GM21367 (cell line): ENCODE measurements at regions not wholly inside any gene's neighbourhood (a gene's known extent, or its start where the extent isn't known, plus 50 kb on each side); places are given as distances from the start of the nearest gene placed in this dataset.
"Not testable (repeated sequence)": the region's sequence is repeated elsewhere in the genome, so short reads cannot be mapped to it uniquely, and the experiment has no call there.

Experiments used
- ATAC-seq: cut with Tn5 transposase; IDR thresholded peaks from one replicate; pipeline ENCODE4 v1.9.1; 2021; ENCODE audit not compliant: unreplicated experiment

DNA sequence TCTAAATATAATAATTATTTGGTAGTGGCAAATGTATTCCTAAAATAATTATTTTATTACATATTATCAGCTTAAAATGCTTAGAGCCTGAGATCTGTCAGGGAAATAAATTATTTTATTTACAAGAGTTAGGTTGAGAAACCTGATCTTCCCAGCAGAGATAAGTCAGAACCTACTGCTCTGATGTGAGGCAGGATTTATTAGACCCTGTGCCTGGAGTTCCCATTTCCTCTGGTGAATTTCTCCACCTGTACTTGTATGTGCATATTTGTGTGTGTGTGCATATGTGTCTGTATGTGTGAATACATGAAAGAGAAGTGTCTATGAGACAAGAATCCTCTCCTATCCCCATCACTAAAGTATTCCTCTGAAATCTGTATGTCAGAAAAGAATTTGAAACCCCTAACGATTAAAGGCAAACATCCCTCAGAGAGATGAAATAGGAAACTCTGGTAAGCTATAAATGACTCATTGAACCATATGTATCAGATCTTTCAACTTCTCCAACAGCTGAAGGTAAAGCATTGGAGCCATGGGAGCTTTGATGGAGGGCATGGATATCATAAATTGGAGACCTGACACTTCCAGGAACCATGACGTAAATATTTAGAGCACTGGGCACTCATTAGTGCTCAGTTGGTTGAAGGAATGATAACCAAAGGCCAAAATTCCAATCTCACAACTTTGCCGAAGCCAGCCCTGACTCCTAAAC, 190.9 kb downstream of the XPNPEP1 start:
- no peak for ATAC-seq

- not testable (repeated sequence) for ATAC-seq
Observed at GRCh38 chr10:109729895-109730294, 193.4 kb downstream of the XPNPEP1 start.

DNA sequence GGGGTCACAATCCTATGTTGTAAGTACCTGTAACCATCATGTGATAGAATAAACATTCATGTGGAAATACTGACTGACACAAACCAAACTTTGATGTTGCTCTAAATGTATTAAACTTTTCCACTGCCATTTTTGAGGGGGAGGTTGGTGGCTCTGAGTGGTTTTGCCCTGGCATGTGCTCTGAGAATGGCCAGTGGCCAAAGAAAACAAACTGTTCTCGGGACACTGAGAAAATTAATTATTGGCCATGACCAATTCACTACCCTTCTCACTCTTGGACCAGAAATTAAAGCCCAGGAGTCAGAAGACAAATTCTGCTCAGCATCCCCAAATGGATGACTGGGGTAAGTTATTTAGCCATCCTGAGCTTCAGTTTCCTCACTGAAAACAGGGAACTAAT, 195.9 kb downstream of the XPNPEP1 start:
- no peak for ATAC-seq

DNA sequence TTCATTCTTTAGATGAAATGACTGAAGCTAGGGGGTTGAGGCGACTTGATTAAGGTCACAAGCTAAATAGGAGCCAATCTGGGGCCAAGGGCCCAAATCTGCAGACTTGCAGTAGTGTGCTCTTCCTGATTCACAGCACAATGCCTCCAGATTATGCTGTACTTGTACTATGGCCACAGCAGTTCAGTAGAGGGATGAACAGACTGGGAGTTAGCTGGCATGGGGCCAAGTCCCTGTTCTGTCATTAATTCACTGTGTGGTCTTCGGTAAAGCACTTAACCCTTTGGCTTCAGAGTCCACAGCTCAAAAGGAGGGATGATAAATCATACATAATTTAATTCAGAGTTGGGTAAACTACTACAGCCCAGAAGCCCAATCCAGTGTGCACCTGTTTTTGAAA, 196.8 kb downstream of the XPNPEP1 start:
- ATAC-seq = no peak

GRCh38 chr10:109723305-109723704, 200.0 kb downstream of the XPNPEP1 start:
- ATAC-seq = no peak

GRCh38 chr10:109721453-109722064, 201.8 kb downstream of the XPNPEP1 start:
- no peak for ATAC-seq

GRCh38 chr10:109706026-109706560, 217.2 kb downstream of the XPNPEP1 start:
- ATAC-seq = no peak

DNA sequence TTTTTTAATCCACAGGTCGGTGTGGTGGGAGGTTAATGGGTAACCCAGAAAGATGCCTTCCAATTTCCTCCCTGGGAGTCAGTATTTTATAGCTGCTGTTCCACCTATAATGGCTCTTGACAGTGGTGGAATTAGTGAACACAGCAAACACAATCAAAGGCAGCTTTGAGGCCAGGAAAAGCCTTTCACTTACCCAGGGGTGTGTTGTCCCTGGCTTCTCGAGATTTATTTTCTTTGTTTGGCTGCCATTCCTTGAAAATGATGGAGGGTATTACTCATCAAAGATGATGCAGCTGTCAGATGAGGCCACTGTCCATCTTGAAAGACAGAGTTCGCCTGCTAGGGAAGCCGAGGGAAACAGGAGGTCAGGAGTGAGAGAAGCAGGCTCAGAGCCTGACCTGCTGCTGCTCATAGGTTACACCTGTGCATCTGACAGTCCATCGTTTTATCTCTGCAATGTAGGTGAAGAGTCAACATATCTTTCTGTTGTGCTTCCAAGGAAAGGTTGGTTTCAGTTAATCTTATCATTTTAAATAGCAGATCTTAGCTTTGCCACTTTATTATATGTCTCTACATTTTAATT, 221.6 kb downstream of the XPNPEP1 start:
- ATAC-seq = no peak

- ATAC-seq = no peak
Observed at GRCh38 chr10:109698882-109699664, 224.2 kb downstream of the XPNPEP1 start.

DNA sequence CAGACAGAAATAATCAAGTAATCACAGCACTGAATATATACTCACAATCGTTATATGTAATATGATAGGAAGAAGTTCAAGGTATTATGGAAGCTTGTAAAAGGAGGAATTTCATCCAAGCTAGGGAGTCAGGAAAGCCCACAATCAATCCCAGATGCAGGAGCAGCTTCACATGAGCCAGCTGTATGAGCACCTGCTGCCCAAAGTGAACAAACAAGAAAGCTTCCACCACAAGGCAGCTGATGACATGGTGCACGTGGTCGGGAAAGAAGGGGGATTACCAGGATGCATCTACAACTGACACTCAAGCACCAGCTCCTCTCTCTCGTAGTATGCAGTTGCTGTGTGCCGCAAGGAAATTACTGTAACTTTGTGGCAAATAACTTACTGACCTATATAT, 225.2 kb downstream of the XPNPEP1 start:
- no peak for ATAC-seq

DNA sequence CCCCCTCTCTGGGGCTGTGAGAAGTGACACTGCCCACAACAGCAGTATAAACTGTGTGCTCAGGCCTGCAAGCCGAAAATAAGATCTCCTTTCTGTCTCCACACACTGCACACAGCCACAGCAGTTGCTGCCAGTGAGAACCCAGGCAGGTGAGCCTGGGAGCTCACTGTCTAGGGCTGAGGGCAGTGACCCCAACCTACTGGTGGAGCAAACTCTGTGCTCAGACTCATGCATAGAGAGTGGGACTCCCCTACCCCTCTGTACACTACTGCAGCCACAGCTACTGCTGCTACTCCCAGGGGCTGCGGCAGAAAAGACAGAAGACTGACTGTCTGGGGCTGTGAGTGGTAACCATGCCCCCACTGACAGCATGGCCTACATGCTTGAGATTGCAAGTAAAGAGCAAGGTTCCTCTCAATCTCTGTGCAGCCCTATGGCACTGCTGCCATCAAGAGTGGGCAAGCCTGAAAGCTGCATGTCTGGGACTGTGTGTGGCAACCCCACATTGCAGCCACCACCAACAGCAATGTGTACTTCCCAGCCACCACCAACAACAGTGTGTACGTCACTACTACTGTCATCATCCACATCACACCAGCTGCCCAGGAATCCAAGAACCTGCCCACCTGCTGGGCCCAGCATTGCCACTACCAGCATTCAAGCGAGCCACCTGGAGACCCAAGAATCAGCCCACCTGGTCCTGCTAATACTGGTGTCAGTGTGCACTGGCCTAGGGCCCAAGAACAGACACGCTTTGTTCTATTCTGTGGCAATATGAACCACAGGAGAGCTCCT, 226.1 kb downstream of the XPNPEP1 start:
- no peak for ATAC-seq

DNA sequence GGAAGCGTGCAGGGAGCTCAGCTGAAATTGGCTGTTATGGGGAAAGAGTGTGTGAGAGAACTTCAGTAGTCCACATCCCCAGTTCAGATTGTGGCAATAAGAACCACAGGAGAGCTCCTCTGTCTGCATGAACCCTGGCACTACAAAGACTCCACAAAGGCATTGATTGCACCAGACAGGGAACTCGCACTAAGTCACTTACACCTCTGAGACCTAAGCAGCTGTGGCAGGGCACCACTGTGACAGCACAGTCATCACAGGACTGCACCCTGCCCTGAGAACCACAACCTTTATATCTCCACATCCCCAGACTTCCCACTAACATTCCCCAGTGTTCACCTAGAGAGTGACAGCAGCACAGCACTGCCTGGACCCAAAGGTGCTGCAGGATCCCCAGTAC, 226.8 kb downstream of the XPNPEP1 start:
- no peak for ATAC-seq

DNA sequence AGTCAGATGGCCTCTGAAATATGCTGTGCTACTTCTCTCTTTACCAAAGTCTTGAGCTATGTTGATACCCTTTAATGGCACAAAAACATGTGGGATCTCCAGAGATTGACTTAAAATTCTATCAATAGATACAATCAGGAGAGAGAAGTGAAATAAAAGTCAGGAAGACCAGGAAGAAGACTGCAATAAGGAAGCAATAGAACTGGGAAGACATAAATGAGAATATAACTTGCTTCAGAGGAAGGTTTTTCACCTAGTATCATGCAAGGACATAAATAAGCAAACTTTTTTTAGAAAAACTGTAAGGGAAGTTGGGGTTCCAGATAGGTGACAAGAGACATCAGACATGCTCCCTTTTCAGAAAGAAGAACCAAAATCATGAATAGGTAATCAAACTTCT, 227.3 kb downstream of the XPNPEP1 start:
- no peak for ATAC-seq

GRCh38 chr10:109689785-109690184, 233.5 kb downstream of the XPNPEP1 start:
- no peak for ATAC-seq

- ATAC-seq = no peak
Observed at GRCh38 chr10:109679478-109679877, 243.8 kb downstream of the XPNPEP1 start.

DNA sequence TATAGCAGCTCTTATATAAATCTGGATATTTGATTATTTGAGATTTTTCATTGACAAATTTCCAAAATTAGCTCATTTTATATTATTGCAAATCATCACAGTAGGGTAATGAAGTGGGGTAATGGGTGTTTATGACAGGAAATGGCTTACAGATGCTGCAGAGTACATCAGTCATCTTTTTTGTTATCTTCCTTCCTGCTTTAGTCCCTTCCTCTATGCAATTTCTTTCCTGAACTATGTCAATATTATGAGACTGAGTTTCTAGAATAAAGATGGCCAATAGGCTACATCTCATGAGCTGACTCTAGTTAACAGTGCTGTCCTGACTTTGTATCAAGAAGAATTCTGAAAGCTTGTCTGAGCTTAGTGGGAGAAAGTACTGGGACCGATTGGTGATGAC, 244.5 kb downstream of the XPNPEP1 start:
- no peak for ATAC-seq

DNA sequence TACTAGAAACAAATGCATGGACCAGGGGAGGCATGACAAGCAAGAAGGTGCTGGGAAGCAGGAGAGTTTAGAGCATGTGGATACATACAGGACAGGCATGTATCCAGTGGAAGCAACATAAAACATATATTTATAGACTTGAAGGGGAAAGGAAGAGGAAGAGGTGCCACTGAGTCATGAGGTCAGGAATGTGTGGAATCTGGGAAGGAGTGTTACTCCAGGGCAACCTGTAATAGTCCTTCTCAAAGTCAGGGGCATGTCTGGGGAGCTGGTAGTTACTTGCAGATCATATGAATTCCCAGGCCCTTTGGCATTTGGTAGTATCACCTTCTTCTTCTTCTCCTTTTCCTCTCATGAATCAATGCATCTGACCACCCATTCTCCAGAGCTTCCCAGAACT, 246.6 kb downstream of the XPNPEP1 start:
- no peak for ATAC-seq

DNA sequence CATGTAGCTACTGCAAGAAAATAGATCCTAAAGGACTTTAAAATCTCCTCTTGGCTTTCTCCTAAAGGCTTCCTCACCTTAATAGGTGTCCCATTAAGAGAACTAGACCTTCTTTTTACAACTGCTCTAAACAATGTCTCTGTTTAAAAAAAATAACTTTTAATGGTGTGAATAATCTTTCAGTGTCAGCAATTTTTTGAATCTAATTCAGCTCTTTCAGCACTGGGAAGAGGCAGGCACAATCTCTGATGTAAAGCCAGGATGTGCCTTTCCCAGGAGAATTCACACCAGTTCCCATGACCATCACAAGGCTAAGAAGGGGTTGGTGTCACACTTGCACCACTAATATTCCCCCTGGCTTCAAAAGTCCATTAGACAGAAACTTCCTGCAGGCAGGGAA, 254.6 kb downstream of the XPNPEP1 start:
- no peak for ATAC-seq

DNA sequence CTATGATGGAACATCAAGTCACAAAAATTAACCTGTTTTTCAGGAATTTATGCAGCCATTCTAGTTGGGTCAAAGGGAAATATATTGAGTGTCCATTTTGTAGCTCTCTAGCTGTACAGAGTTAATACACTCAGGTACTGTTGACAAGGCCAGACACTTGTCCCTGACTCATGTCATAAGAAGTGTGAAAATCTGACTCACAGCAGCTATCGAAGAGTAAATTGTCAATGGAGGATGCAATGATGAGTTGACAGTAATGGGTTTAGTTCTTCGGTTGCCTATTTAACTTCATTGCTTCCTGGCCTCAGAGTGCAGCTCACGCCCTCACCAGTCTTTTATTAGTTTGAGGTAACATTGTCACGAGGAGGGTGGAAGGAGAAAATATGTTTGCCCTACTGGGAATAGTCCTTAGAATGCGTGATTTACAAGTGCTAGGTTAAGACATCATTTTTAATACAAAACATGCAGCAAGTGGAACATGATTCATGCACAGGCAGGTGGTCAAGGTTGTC, 255.1 kb downstream of the XPNPEP1 start:
- no peak for ATAC-seq

- ATAC-seq = no peak
Observed at GRCh38 chr10:109665321-109665720, 258.0 kb downstream of the XPNPEP1 start.
